ENCODE measurements at regions not wholly inside any gene's neighbourhood (a gene's known extent, or its start where the extent isn't known, plus 50 kb on each side); places are given as distances from the start of the nearest gene placed in this dataset.
"Not testable (repeated sequence)": the region's sequence is repeated elsewhere in the genome, so short reads cannot be mapped to it uniquely, and the experiment has no call there.

- no peak for DNase-seq
These were observed 112.5 kb upstream of the PRSS1 start for GRCh38 chr7:142636751-142637150.

DNA sequence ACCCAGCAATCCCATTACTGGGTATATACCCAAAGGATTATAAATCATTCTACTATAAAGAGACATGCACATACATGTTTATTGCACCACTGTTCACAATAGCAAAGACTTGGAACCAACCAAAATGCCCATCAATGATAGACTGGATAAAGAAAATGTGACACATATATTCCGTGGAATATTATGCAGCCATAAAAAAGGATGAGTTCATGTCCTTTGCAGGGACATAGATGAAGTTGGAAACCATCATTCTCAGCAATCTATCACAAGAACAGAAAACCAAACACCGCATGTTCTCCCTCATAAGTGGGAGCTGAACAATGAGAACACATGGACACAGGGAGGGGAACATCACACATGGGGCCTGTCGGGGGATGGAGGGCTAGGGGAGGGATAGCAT is 113.2 kb upstream of the PRSS1 start:
- DNase-seq: not testable (repeated sequence)

DNA sequence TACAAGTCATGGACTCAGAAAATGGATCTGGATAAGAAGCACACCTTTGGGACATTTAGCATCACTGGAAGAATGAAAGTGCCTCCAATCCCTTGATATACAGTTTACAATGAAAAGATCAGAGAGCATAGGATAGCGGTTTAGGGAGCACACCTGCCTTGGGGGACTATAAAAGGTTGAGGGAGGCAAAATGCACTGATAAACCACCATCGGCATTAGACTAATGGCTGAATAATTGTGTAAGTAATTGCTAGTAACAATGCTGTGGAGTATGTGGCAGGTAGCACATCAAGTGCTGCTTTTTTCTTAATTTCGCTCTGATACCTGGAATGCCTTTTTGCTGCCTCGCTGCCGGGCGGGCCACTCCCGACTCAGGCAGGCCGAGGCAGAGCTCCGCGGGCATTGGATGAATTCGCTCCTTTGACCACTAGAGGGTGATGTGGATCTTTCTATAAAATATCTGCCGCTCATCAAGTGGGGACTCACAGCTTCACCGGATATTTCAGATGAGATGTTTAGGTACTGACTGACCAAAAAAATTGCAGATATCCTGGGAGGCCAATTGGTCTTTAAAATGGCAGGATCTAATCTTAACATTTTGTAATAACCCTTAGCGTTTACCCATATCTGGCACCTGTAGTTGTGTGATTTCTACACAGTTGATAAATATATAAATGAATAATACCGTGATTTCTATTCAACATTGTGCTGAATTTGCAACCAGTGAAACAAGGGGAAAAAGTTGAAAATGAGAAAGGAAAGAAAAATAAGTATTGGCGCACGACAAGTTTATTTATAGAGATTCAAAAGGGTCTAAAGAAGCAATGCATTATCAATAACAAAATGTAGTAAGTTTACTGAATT is 116.8 kb upstream of the PRSS1 start:
- DNase-seq: peak; percentile 33 to 64 (median 46)

DNA sequence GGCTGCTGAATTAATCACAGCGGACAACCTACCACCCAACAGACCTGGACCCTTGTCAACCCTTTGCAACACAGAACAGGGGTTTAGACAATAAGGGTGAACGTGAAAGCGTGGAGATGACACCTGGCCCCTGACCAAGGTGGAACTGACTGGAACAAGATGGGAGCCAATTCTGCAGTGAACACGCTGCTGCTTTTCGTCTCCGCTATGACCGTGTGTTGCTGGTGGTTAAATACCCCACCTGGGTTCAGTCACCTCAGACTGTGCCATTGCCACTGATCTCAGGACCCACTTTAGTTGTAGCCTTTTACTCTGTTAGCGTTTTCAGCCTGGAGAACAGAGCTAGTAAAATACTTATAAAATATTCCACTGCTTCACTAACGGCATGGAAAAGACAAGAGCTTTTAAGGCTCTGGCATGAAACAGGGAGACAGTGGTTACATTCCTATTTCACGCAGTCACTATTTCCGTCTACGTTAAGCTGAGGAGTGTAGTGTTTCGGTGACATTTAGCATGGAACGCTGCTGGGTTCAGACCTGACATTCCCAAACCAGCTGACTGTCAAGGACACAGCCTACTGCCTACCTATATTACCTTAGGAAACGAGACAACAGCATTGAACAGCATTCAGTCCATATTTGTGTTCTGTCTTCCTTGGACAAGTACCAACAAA is 119.5 kb upstream of the PRSS1 start:
- peak; percentile 26 to 33 (median 30) for DNase-seq

DNA sequence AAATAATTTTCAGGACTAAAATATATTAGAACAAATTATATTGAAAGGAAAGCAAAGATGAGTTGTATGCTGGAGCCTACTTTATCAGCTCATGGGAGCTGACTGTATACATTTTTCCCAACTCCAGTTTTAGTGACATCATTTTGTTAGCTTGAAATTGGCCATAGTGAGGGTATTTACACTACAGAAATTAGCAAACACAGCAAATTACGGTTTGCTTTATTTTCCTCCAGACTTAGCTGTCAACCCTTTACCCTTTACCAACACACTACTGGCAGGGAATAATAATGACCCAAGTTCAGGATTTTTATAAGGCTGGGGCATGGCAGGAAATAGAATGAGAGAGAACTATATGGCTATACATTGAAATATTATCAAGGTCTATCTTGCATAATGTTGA is 120.3 kb upstream of the PRSS1 start:
- no peak for DNase-seq

GRCh38 chr7:142627223-142627622 is 122.0 kb upstream of the PRSS1 start:
- not testable (repeated sequence) for DNase-seq

GRCh38 chr7:142626420-142627035 is 122.7 kb upstream of the PRSS1 start:
- peak in 2 of 3 donors; percentile 10 to 16 for DNase-seq

GRCh38 chr7:142625216-142625615 is 124.1 kb upstream of the PRSS1 start:
- DNase-seq: not testable (repeated sequence)

DNA sequence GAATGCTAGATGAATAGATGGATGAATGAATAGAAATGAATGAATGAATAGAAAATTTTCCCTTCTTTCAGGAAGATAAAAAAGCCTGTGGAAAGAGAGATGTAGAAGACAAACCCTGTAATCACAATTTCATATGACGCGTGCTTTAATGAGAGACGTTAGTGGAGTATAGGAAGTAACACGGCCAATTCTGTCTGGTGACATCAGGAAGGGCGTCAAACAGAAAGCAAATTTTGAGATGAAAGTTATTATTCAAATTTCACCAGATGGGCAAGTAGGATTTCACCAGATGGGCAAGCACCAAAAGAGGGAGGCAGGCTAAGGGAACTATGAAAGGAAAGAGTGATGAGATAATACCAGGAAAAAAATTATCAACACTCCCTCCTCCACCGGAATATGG is 128.9 kb upstream of the PRSS1 start:
- DNase-seq: no peak

GRCh38 chr7:142618655-142619351 is 130.5 kb upstream of the PRSS1 start:
- no peak for DNase-seq

DNA sequence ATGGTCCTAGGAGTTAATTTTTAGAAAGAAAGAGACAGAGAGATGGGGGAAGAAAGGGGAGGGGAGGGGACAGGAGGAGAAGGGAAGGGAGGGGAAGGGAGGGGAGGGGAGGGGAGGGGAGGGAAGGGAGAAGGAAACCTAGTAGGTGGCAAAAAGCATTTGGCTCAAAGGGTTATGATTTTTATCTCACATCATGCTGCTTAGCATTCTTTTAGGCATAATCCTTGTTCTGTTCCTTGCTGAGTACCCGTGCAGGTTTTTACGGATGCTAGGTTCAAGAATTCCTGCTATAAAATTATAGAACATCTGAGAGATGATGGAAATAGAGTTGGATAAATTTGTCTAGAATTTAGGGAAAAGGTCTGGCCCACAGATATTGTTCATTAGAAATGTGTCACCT is 132.4 kb upstream of the PRSS1 start:
- no peak for DNase-seq

DNA sequence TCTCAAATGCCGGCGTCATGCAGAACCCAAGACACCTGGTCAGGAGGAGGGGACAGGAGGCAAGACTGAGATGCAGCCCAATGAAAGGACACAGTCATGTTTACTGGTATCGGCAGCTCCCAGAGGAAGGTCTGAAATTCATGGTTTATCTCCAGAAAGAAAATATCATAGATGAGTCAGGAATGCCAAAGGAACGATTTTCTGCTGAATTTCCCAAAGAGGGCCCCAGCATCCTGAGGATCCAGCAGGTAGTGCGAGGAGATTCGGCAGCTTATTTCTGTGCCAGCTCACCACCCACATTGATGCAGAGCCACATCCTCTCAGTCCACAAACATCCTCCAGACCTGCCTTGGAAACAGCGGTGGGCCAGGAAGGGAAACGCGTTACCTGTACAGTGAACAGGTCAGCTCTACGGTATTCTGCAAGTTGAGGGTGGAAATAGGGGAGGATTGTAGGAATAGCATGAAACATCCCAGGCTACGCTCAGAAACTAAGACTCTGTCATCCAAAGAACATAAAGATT is 133.1 kb upstream of the PRSS1 start:
- DNase-seq: no peak

DNA sequence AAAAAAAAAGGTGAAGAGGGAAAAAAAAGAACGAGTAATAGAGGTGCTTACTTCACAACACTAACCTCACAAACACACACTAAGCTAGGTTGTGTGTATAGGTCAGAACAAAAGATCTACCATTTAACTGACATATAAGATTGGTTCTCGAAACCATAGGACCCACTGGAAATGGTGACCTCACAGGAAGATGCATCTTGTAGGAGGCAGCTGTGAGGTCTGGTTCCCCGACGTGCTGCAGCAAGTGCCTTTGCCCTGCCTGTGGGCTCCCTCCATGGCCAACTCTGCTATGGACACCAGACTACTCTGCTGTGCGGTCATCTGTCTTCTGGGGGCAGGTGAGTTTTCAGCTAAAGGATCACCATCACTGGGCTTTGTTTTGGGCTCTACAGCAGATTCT is 133.8 kb upstream of the PRSS1 start:
- DNase-seq: no peak

GRCh38 chr7:142614116-142614515 is 135.2 kb upstream of the PRSS1 start:
- DNase-seq: no peak

- DNase-seq: no peak
These were observed 136.9 kb upstream of the PRSS1 start for GRCh38 chr7:142612237-142612881.

GRCh38 chr7:142611566-142612236 is 137.6 kb upstream of the PRSS1 start:
- no peak for DNase-seq

GRCh38 chr7:142608630-142609428 is 140.4 kb upstream of the PRSS1 start:
- DNase-seq: no peak

DNA sequence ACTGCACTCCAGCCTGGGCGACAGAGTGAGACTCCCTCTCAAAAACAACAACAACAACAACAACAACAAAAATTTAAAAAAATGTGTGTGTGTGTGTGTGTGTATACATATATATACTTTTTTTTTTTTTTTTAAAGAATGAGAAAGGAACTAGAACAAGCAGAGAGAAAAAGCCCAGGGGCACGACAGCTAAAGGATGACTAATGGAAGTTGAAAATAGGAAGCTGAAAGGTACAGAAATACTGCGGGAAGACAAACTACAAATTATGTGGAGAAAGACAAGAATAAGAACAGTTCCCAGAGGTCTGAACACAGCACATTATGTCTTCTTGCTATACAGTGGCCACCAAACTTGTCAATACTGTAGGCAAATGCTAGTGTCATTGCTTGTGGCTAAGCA is 141.9 kb upstream of the PRSS1 start:
- DNase-seq: no peak

GRCh38 chr7:142606081-142606480 is 143.2 kb upstream of the PRSS1 start:
- no peak for DNase-seq

DNA sequence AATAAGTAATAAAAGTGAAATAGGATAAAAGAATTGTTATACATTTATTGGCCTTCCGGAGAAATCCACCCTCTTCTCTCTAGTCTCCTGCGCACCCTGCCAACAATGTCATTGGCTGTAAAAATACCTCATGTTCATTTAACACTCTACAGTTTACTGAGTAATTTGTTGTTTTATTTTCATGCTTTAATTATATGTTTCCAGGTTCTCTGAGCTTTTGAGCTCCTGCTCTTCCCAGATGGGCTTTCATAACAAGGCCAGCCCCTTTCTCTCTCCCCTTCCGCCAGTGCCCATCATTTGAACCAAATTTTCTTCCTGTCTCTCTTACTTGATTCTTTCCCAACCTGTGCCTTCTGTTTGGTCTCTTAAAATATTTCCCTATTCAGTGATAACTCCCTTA is 144.6 kb upstream of the PRSS1 start:
- no peak for DNase-seq
